HUES6 (cell line): ENCODE measurements at regions not wholly inside any gene's neighbourhood (a gene's known extent, or its start where the extent isn't known, plus 50 kb on each side); places are given as distances from the start of the nearest gene placed in this dataset.

Experiments
- H3K27ac ChIP-seq: 2 replicates; pipeline ENCODE4 v1.7.0; 2013; ENCODE audit warnings: low read depth, mild to moderate bottlenecking, low read length, inconsistent platforms
- H3K27me3 ChIP-seq: 2 replicates; pipeline ENCODE4 v1.6.1; 2013; ENCODE audit warnings: low read length; ENCODE audit not compliant: control insufficient read depth, insufficient read depth
- H3K36me3 ChIP-seq: 2 replicates; pipeline ENCODE4 v1.6.1; 2013; ENCODE audit warnings: low read length; ENCODE audit not compliant: control insufficient read depth, insufficient read depth
- H3K4me1 ChIP-seq: 2 replicates; pipeline ENCODE4 v1.6.1; 2013; ENCODE audit warnings: low read length; ENCODE audit not compliant: control insufficient read depth, insufficient read depth
- H3K4me3 ChIP-seq: 2 replicates; pipeline ENCODE4 v1.5.1; 2013; ENCODE audit warnings: low read depth, low read length
- H3K9ac ChIP-seq: one replicate; pipeline ENCODE4 v1.6.1; 2013; ENCODE audit warnings: mild to moderate bottlenecking, low read length
- H3K9me3 ChIP-seq: 2 replicates; pipeline ENCODE4 v1.6.1; 2013; ENCODE audit warnings: low read depth, low read length; ENCODE audit not compliant: control insufficient read depth, insufficient read depth

GRCh38 chr18:37666991-37667390, 101.4 kb upstream of the CELF4 start:
- no peak overlapping the region for H3K4me3 ChIP-seq
- H3K27ac ChIP-seq: no peak overlapping the region
- H3K36me3 ChIP-seq: no peaks in the 10 kb centered on the region
- peaks cover 20% of the 10 kb centered on the region for H3K4me1 ChIP-seq
- H3K27me3 ChIP-seq: no peaks in the 10 kb centered on the region
- no peaks in the 10 kb centered on the region for H3K9me3 ChIP-seq
- no peak overlapping the region for H3K9ac ChIP-seq

GRCh38 chr18:37666451-37666850, 100.9 kb upstream of the CELF4 start:
- no peak overlapping the region for H3K27ac ChIP-seq
- H3K4me3 ChIP-seq: no peak overlapping the region
- peaks cover 20% of the 10 kb centered on the region for H3K4me1 ChIP-seq
- no peaks in the 10 kb centered on the region for H3K27me3 ChIP-seq
- no peaks in the 10 kb centered on the region for H3K9me3 ChIP-seq
- H3K9ac ChIP-seq: no peak overlapping the region
- no peaks in the 10 kb centered on the region for H3K36me3 ChIP-seq

GRCh38 chr18:37665346-37665745, 99.7 kb upstream of the CELF4 start:
- Histone ChIP-seq H3K27ac (no peak overlapping the region), H3K4me3 (no peak overlapping the region), H3K9me3 (no peaks in the 10 kb centered on the region), H3K27me3 (no peaks in the 10 kb centered on the region), H3K9ac (no peak overlapping the region), H3K36me3 (no peaks in the 10 kb centered on the region), H3K4me1 (peaks cover 20% of the 10 kb centered on the region)

DNA sequence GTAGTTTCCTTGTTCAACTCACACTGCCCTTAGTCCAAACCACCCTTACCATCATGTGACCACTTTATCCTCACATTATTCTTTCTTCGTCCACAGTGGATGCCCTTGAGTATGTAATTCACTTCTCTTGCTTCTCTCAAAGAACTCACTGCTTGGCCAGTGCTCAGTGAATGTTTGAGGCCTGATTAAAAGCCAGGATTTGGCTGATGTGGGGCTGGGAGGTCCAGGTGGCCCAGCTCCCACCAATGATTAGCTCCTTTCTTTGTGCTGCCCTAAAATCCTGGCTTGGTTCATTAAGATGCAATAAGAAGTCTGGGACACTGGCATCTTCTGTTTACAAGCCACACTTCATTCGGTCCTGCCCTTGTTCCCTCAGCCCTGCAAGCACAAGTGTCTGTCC, 97.8 kb upstream of the CELF4 start:
- H3K4me1 ChIP-seq: peaks cover 6% of the 10 kb centered on the region; the same call in 1 of the 2 replicates

GRCh38 chr18:37662546-37663339, 97.1 kb upstream of the CELF4 start:
- Histone ChIP-seq H3K4me1 (peaks cover 4% of the 10 kb centered on the region; the same call in 1 of the 2 replicates), H3K9me3 (no peaks in the 10 kb centered on the region), H3K9ac (no peak overlapping the region), H3K4me3 (no peak overlapping the region), H3K36me3 (no peaks in the 10 kb centered on the region), H3K27me3 (no peaks in the 10 kb centered on the region), H3K27ac (no peak overlapping the region)

More for the DNA sequence above, 97.8 kb upstream of the CELF4 start:
- Histone ChIP-seq H3K9ac (no peak overlapping the region), H3K4me3 (no peak overlapping the region), H3K27ac (no peak overlapping the region), H3K27me3 (no peaks in the 10 kb centered on the region), H3K9me3 (no peaks in the 10 kb centered on the region), H3K36me3 (no peaks in the 10 kb centered on the region)

- Histone ChIP-seq H3K27me3 (no peaks in the 10 kb centered on the region), H3K4me1 (peaks cover 4% of the 10 kb centered on the region; the same call in 1 of the 2 replicates), H3K4me3 (no peak overlapping the region), H3K27ac (no peak overlapping the region), H3K36me3 (no peaks in the 10 kb centered on the region), H3K9ac (no peak overlapping the region), H3K9me3 (no peaks in the 10 kb centered on the region)
These were observed 96.5 kb upstream of the CELF4 start for GRCh38 chr18:37662099-37662498.

- no peaks in the 10 kb centered on the region for H3K9me3 ChIP-seq
- no peaks in the 10 kb centered on the region for H3K36me3 ChIP-seq
- H3K4me1 ChIP-seq: peaks cover 4% of the 10 kb centered on the region; the same call in 1 of the 2 replicates
- no peak overlapping the region for H3K27ac ChIP-seq
- no peak overlapping the region for H3K9ac ChIP-seq
- no peaks in the 10 kb centered on the region for H3K27me3 ChIP-seq
- H3K4me3 ChIP-seq: no peak overlapping the region
These were observed 95.9 kb upstream of the CELF4 start for GRCh38 chr18:37661478-37661877.

GRCh38 chr18:37661061-37661460, 95.5 kb upstream of the CELF4 start:
- no peaks in the 10 kb centered on the region for H3K9me3 ChIP-seq
- H3K4me1 ChIP-seq: peaks cover 4% of the 10 kb centered on the region; the same call in 1 of the 2 replicates
- H3K4me3 ChIP-seq: no peak overlapping the region
- no peaks in the 10 kb centered on the region for H3K27me3 ChIP-seq
- H3K9ac ChIP-seq: no peak overlapping the region
- H3K36me3 ChIP-seq: no peaks in the 10 kb centered on the region
- H3K27ac ChIP-seq: no peak overlapping the region

DNA sequence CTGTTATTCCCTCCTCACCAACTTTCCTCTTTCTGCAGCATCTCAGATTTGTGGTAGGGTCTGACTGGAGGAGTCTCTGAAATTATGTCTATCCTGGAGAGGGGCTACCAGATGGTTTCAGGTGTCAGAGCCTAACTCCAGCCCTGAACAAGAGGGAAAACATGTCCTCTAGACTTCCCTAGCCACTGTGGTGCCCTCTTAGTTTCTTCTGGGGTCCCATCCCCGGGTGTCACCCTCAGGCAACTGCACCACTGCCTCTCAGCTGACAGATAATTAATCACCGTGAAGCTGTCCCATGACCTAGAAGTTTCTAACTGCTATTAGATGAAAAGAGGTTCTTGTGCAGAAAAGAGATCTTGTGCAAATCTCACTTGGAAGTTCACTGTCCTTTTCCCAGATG, 95.1 kb upstream of the CELF4 start:
- H3K4me3 ChIP-seq: no peak overlapping the region
- H3K27me3 ChIP-seq: no peaks in the 10 kb centered on the region
- H3K9me3 ChIP-seq: no peaks in the 10 kb centered on the region
- peaks cover 4% of the 10 kb centered on the region; the same call in 1 of the 2 replicates for H3K4me1 ChIP-seq
- H3K9ac ChIP-seq: no peak overlapping the region
- H3K27ac ChIP-seq: no peak overlapping the region
- no peaks in the 10 kb centered on the region for H3K36me3 ChIP-seq

- no peaks in the 10 kb centered on the region for H3K27me3 ChIP-seq
These were observed 94.3 kb upstream of the CELF4 start for GRCh38 chr18:37659906-37660305.

DNA sequence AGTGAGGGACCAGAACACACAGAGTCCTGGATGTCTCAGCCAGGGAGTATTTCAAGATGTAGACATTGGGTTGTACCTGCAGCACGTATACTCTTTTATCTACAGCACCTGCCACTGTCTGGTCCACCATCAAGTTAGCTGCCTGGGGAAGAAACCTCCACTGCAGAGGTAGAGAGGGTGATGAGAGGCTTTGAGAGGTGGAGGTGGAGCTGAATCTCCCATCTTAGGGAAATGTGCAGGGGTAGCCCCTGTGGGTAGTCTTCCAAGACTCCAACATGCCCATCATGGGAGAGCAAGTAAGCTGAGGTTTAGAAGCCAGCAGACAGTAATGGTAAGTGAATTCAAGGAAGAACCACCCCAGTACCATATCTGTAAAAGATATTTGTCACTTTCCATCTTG, 93.3 kb upstream of the CELF4 start:
- no peak overlapping the region for H3K27ac ChIP-seq
- H3K36me3 ChIP-seq: no peaks in the 10 kb centered on the region
- no peaks in the 10 kb centered on the region for H3K27me3 ChIP-seq
- no peak overlapping the region for H3K9ac ChIP-seq
- peaks cover 5% of the 10 kb centered on the region; the same call in 1 of the 2 replicates for H3K4me1 ChIP-seq
- no peaks in the 10 kb centered on the region for H3K9me3 ChIP-seq
- no peak overlapping the region for H3K4me3 ChIP-seq

More at GRCh38 chr18:37659906-37660305, 94.3 kb upstream of the CELF4 start:
- no peak overlapping the region for H3K4me3 ChIP-seq
- no peaks in the 10 kb centered on the region for H3K9me3 ChIP-seq
- H3K27ac ChIP-seq: no peak overlapping the region
- H3K4me1 ChIP-seq: peaks cover 4% of the 10 kb centered on the region; the same call in 1 of the 2 replicates
- no peak overlapping the region for H3K9ac ChIP-seq
- H3K36me3 ChIP-seq: no peaks in the 10 kb centered on the region
